ENCODE measurements at regions not wholly inside any gene's neighbourhood (a gene's known extent, or its start where the extent isn't known, plus 50 kb on each side); places are given as distances from the start of the nearest gene placed in this dataset.

GRCh38 chr6:120993929-120994572 lies 340.2 kb downstream of the TBC1D32 start:
- no peak overlapping the region for H2AFZ ChIP-seq (ENCODE audit: low read length)
- no peaks in the 10 kb centered on the region for H4K20me1 ChIP-seq (ENCODE audit: insufficient read depth, low read length)
- H3K27ac ChIP-seq (ENCODE audit: low read depth, low read length, poor library complexity, severe bottlenecking), result no peak overlapping the region
- H3K79me2 ChIP-seq (ENCODE audit: insufficient read depth, low read depth, low read length), result no peaks in the 10 kb centered on the region
- DNase-seq (ENCODE audit: low spot score), result no peak
- ChIA-PET POLR2A (interaction anchor here (1.1 kb wide), 1 partner anchor 23 kb away, joined by 3 read pairs; no protein-coding TSS in a partner anchor), CTCF (ENCODE audit: unreplicated experiment) (no interaction called here)
- BruUV-seq (replicated peaks), result no TSS peak
- no peaks in the 10 kb centered on the region for H3K9me3 ChIP-seq (ENCODE audit: low read length)
- no peaks in the 10 kb centered on the region for H3K36me3 ChIP-seq (ENCODE audit: insufficient read depth, low read length)
- no peak for TF ChIP-seq CTCF (conservative IDR thresholded peaks at IDR 0.05; ENCODE audit: low read length)
- TF ChIP-seq EZH2phosphoT487 (IDR thresholded peaks at IDR 0.05; ENCODE audit: borderline replicate concordance, low read depth, low read length), result no peak
- no peak overlapping the region for H3K4me2 ChIP-seq (ENCODE audit: low read length)
- H3K4me1 ChIP-seq (ENCODE audit: insufficient read depth, low read length, poor library complexity, severe bottlenecking), result no peaks in the 10 kb centered on the region
- no peaks in the 10 kb centered on the region for H3K9me2 ChIP-seq (ENCODE audit: insufficient read depth, low read length)
- intact Hi-C loops (cut with micrococcal nuclease; ENCODE audit: unreplicated experiment), result no loop called here
- H3K4me3 ChIP-seq (ENCODE audit: low read depth, low read length, poor library complexity, severe bottlenecking), result no peak overlapping the region

- Histone ChIP-seq H4K20me1 (ENCODE audit: insufficient read depth, low read length) (no peaks in the 10 kb centered on the region), H3K79me2 (ENCODE audit: insufficient read depth, low read depth, low read length) (no peaks in the 10 kb centered on the region), H3K36me3 (ENCODE audit: insufficient read depth, low read length) (no peaks in the 10 kb centered on the region), H3K9me2 (ENCODE audit: insufficient read depth, low read length) (no peaks in the 10 kb centered on the region), H3K27ac (ENCODE audit: low read depth, low read length, poor library complexity, severe bottlenecking) (no peak overlapping the region), H3K4me3 (ENCODE audit: low read depth, low read length, poor library complexity, severe bottlenecking) (no peak overlapping the region), H3K4me2 (ENCODE audit: low read length) (no peak overlapping the region), H3K4me1 (ENCODE audit: insufficient read depth, low read length, poor library complexity, severe bottlenecking) (no peaks in the 10 kb centered on the region), H2AFZ (ENCODE audit: low read length) (no peak overlapping the region), H3K9me3 (ENCODE audit: low read length) (no peaks in the 10 kb centered on the region)
- no peak for TF ChIP-seq EZH2phosphoT487 (IDR thresholded peaks at IDR 0.05; ENCODE audit: borderline replicate concordance, low read depth, low read length)
- no peak for TF ChIP-seq CTCF (conservative IDR thresholded peaks at IDR 0.05; ENCODE audit: low read length)
- BruUV-seq (replicated peaks), result no TSS peak
- intact Hi-C loops (cut with micrococcal nuclease; ENCODE audit: unreplicated experiment), result no loop called here
- no peak for DNase-seq (ENCODE audit: low spot score)
- ChIA-PET POLR2A (no interaction called here), CTCF (ENCODE audit: unreplicated experiment) (no interaction called here)
Observed at GRCh38 chr6:120992257-120992656, 342.0 kb downstream of the TBC1D32 start.

- Histone ChIP-seq H3K36me3 (ENCODE audit: insufficient read depth, low read length) (no peaks in the 10 kb centered on the region), H3K4me2 (ENCODE audit: low read length) (no peak overlapping the region), H3K79me2 (ENCODE audit: insufficient read depth, low read depth, low read length) (no peaks in the 10 kb centered on the region), H3K4me1 (ENCODE audit: insufficient read depth, low read length, poor library complexity, severe bottlenecking) (no peaks in the 10 kb centered on the region), H4K20me1 (ENCODE audit: insufficient read depth, low read length) (no peaks in the 10 kb centered on the region), H3K9me2 (ENCODE audit: insufficient read depth, low read length) (no peaks in the 10 kb centered on the region), H3K9me3 (ENCODE audit: low read length) (no peaks in the 10 kb centered on the region), H3K4me3 (ENCODE audit: low read depth, low read length, poor library complexity, severe bottlenecking) (no peak overlapping the region), H2AFZ (ENCODE audit: low read length) (no peak overlapping the region), H3K27ac (ENCODE audit: low read depth, low read length, poor library complexity, severe bottlenecking) (no peak overlapping the region)
- intact Hi-C loops (cut with micrococcal nuclease; ENCODE audit: unreplicated experiment), result no loop called here
- POLR2A ChIA-PET, result interaction anchor here (0.7 kb wide), 1 partner anchor 17 kb away, joined by 3 read pairs; no protein-coding TSS in a partner anchor
- no TSS peak for BruUV-seq (replicated peaks)
- CTCF ChIA-PET (ENCODE audit: unreplicated experiment), result no interaction called here
- TF ChIP-seq CTCF (conservative IDR thresholded peaks at IDR 0.05; ENCODE audit: low read length), result no peak
- TF ChIP-seq EZH2phosphoT487 (IDR thresholded peaks at IDR 0.05; ENCODE audit: borderline replicate concordance, low read depth, low read length), result no peak
- no peak for DNase-seq (ENCODE audit: low spot score)
Observed at GRCh38 chr6:120990866-120991265, 343.4 kb downstream of the TBC1D32 start.
